ENCODE measurements at regions not wholly inside any gene's neighbourhood (a gene's known extent, or its start where the extent isn't known, plus 50 kb on each side); places are given as distances from the start of the nearest gene placed in this dataset.
"Not testable (repeated sequence)": the region's sequence is repeated elsewhere in the genome, so short reads cannot be mapped to it uniquely, and the experiment has no call there.

DNA sequence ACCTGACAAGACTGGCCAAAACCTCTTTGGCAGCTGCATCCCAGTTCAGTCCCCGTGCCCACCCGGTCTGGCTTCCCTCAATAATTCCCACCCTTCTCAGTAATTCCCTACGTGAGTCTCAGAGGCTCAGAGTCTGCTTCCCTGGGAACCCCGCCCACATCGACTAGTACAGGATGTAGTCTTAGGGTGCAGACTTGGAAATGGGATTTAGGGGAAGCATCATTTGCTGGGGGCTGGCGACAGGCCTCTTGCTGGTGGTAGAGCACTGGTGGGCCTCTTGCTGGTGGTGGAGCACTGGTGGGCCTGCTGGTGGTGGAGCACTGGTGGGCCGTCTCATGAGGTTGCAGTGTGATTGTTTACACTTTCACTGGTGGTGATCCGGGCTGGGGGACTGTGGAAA, 199.5 kb upstream of the B3GAT1 start:
- no peak for DNase-seq (ENCODE audit: low read depth in 2 of 2, low spot score in 1 of 2)

DNA sequence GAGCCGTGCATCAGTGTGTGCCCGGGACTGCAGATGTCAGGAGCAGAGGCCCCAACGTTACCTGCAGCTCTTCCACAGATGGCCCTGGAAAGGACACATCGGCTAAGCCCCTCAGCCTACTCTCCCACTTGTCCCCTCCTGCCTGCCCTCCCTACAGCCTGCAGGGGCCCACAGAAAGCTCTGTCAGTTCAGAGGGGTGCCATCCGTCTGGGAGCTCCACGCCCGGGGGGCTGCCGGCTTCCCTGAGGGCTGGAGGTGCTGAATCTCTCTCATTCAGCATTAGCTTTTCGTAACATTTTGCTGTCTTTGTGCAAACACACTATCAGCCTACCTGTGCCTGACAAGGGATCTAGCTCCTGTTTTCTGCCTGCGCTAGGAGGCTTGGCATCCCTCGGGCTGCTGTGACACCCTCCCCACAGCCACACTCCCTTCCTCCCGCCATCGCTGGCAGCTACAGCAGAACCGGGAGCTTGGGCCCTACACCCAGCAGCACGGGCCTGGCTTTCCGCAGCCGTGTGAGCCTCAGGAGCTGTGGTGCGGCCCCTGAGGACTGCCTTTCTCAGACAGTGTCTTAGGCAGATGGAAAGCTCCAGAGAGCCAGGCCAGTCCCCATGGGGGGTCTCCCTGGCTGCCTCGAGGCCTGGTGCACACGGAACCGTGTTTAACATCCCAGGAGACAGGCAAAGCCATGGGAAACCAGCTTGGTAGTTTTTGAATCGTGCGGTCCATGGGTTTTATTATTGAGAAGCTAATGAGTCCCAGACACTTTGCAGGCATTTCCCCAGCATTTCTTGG, 198.3 kb upstream of the B3GAT1 start:
- DNase-seq (ENCODE audit: low read depth in 2 of 2, low spot score in 1 of 2): no peak

DNA sequence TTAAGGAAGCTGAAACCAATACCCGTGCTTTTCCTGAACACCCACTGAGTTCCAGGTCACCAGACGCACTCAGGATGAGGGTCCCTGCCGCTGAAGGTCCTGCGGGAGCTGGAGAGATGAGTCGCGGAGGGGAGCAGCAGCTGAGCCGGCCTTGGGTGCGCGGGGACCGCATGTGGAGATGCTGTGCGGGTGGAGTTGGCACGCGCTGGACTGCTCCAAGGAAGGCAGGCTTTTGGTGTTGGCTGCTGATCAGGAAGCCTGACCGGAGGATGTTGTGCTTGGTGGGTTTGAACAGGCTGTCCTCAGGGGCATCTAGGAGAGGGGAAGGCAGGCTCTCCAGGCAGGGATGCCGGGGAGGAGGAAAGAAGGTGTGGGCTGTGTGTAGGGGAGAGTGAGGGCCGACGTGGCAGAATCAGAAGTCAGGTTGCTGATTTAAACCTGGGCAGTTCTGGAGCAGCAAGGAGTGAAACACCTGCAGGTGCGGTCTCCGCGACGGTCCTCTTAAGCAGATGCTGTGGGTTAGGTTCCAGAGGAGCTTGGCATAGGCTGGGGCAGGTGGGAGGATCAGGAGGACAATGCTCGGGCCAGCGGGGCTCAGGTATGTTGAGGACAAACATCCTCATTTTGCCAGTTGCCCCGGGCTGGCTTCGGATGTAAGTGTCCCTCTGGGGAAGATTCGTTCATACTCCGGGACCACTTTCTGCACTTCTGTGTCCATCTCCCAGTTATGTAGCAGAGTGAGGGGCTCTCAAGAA, 197.5 kb upstream of the B3GAT1 start:
- no peak for DNase-seq (ENCODE audit: low read depth in 2 of 2, low spot score in 1 of 2)

- no peak for DNase-seq (ENCODE audit: low read depth in 2 of 2, low spot score in 1 of 2)
Measured at GRCh38 chr11:134607963-134608750, 196.1 kb upstream of the B3GAT1 start.

GRCh38 chr11:134606251-134606650, 194.2 kb upstream of the B3GAT1 start:
- no peak for DNase-seq (ENCODE audit: low read depth in 2 of 2, low spot score in 1 of 2)

DNA sequence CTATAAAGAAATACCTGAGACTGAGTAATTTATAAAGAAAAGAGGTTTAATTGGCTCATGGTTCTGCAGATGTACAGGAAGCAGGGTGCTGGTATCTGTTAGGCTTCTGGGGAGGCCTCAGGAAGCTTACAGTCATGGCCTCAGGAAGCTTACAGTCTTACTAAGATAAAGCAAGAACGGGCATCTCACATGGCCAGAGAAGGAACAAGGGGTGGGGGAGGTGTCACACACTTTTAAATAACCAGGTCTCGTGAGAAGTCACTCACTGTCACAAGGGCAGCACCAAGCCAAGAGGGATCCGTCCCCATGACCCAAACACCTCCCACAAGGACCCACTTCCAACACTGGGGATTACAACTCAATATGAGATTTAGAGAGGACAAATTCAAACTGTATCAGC, 192.8 kb upstream of the B3GAT1 start:
- no peak for DNase-seq (ENCODE audit: low read depth in 2 of 2, low spot score in 1 of 2)

GRCh38 chr11:134599299-134599771, 187.3 kb upstream of the B3GAT1 start:
- no peak for DNase-seq (ENCODE audit: low read depth in 2 of 2, low spot score in 1 of 2)

DNA sequence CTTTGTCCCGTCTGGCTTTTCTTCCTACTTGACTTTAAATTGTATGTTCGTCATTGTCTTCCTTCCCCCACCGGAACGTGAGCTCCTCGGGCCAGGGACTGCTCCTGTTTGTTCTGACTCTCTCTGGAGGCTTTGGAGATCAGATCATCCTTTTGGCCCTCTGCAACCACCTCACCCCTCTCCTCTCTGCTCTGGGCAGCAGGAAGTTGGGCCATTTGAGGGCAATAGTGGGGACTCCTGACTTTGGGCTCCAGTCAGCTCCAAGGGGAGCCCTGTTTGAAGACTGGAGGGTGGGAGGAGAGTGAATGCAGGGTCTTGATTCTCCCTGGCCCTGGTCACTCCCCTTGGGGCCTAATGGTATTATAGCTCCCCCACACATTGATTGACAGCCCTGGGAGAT, 186.3 kb upstream of the B3GAT1 start:
- DNase-seq (ENCODE audit: low read depth in 2 of 2, low spot score in 1 of 2): no peak

GRCh38 chr11:134597452-134597851, 185.4 kb upstream of the B3GAT1 start:
- DNase-seq (ENCODE audit: low read depth in 2 of 2, low spot score in 1 of 2): no peak

- DNase-seq (ENCODE audit: low read depth in 2 of 2, low spot score in 1 of 2): no peak
Measured at GRCh38 chr11:134596404-134596803, 184.4 kb upstream of the B3GAT1 start.

DNA sequence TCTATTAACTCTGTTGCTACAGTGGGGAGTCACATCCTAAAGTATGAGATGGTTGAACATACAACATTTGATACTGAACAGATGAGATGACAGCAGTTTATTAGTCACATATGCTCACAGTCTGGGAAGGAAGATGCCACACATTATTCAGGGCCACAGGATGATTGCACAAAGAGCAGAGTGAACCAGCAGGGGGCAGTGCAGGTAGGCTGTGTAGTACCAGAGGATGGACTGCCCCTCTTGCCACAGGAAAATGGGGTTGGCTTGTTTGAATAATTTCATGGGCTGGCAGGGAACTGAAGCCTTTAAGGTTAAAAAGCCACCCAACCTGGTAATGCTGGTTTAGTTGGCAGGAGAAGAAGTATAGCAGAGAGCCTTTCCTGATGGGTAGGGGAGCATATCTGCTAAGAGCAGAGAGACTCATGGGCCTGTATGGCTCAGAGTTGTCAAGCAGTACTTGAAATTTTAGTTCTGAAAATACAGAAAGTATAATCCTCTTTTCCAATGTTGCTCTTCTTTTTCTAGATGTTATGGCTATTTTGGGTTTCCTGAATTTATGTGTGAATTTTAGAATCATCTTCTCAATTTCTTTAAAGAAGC, 180.4 kb upstream of the B3GAT1 start:
- DNase-seq (ENCODE audit: low read depth in 2 of 2, low spot score in 1 of 2): no peak

- DNase-seq (ENCODE audit: low read depth in 2 of 2, low spot score in 1 of 2): no peak
Measured at GRCh38 chr11:134591338-134591737, 179.3 kb upstream of the B3GAT1 start.

GRCh38 chr11:134589129-134589528, 177.1 kb upstream of the B3GAT1 start:
- DNase-seq (ENCODE audit: low read depth in 2 of 2, low spot score in 1 of 2): no peak

DNA sequence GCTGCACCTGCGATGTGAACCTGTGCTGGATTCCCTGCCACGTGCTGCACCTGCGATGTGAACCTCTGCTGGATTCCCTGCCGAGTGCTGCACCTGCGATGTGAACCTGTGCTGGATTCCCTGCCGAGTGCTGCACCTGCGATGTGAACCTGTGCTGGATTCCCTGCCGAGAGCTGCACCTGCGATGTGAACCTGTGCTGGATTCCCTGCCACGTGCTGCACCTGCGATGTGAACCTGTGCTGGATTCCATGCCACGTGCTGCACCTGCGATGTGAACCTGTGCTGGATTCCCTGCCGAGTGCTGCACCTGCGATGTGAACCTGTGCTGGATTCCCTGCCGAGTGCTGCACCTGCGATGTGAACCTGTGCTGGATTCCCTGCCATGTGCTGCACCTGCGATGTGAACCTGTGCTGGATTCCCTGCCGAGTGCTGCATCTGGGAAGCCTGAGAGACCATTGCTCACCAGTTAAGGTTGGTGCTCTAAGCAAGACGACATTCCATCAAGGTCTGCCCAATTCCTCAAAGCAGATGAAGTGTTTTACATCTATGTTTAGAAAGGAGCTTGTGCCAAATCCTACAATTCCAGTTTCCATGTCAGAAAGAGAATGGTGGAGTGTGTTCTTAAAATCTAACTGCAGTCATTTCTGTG, 176.5 kb upstream of the B3GAT1 start:
- DNase-seq (ENCODE audit: low read depth in 2 of 2, low spot score in 1 of 2): not testable (repeated sequence)

GRCh38 chr11:134587345-134587744, 175.3 kb upstream of the B3GAT1 start:
- DNase-seq (ENCODE audit: low read depth in 2 of 2, low spot score in 1 of 2): no peak

GRCh38 chr11:134586726-134587125, 174.7 kb upstream of the B3GAT1 start:
- DNase-seq (ENCODE audit: low read depth in 2 of 2, low spot score in 1 of 2): no peak

- DNase-seq (ENCODE audit: low read depth in 2 of 2, low spot score in 1 of 2): no peak
Measured at GRCh38 chr11:134585666-134586610, 173.9 kb upstream of the B3GAT1 start.

DNA sequence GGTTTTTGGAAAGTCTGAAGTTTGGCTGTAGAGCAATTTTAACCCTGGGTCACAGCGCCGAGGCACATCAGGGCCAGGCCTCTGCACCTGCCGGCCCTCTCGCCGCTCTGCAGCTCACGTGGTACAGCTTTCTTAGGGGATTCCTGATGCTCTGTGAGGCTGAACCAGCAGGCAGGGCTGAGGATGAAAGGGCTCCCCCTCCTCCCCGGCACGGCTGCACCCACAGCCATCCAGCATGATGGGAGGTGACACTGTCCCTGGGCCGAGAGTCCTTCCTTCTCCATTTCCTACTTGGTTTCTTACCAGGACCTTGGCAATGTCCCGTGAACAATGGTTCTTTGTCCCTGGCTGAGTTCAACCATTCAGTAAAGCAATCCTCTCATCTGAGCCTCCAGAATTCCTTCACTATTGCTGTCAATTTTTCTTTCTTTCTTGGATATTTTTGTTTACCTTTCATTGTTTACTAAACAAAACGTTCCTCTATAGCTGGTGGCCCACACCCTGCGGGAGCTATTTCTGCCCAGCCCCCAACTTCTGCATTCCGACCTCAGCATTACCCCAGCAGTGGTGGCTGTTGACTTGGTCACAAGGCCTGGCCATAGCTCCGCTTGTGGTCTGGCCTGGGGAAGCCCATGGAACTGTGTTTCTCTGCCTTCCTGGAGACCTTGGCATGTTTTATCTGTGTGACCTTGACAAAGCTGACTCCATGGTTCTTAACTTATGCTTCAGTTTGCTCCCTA, 172.8 kb upstream of the B3GAT1 start:
- DNase-seq (ENCODE audit: low read depth in 2 of 2, low spot score in 1 of 2): no peak

GRCh38 chr11:134584001-134584561, 172.0 kb upstream of the B3GAT1 start:
- no peak for DNase-seq (ENCODE audit: low read depth in 2 of 2, low spot score in 1 of 2)

Measured in stimulated activated CD8-positive, alpha-beta memory T cell treated with anti-CD3 and anti-CD28 coated beads, Interleukin-4, amount 100 ng/mL, for 4 hours (primary cell).